ENCODE measurements at regions not wholly inside any gene's neighbourhood (a gene's known extent, or its start where the extent isn't known, plus 50 kb on each side); places are given as distances from the start of the nearest gene placed in this dataset.

DNA sequence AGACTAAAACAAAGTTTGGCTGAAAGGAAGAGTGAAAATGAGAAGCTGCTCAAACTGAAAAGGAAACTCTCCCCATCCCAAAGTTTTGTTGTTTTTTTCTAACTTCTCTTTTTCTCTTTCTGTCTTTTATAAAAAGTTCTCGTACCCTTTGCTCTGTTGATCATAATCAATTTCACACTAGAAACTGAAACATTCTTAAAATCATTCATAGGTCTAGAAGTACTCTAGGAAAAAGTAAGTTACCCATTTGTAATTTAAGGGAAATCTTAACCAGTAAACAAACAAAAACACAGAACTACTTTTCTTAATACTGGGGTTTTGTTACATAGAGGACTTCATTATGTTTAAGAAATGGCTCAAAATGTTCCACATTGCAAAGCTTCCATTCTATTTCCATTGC, 339.8 kb downstream of the SEMA3D start:
- TF ChIP-seq, protein P1, sequence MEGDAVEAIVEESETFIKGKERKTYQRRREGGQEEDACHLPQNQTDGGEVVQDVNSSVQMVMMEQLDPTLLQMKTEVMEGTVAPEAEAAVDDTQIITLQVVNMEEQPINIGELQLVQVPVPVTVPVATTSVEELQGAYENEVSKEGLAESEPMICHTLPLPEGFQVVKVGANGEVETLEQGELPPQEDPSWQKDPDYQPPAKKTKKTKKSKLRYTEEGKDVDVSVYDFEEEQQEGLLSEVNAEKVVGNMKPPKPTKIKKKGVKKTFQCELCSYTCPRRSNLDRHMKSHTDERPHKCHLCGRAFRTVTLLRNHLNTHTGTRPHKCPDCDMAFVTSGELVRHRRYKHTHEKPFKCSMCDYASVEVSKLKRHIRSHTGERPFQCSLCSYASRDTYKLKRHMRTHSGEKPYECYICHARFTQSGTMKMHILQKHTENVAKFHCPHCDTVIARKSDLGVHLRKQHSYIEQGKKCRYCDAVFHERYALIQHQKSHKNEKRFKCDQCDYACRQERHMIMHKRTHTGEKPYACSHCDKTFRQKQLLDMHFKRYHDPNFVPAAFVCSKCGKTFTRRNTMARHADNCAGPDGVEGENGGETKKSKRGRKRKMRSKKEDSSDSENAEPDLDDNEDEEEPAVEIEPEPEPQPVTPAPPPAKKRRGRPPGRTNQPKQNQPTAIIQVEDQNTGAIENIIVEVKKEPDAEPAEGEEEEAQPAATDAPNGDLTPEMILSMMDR (conservative IDR thresholded peaks at IDR 0.05; ENCODE audit: low read length): no peak
- TF ChIP-seq EZH2phosphoT487 (IDR thresholded peaks at IDR 0.05; ENCODE audit: borderline replicate concordance): no peak

Data from Loucy (cell line).